ENCODE measurements at regions not wholly inside any gene's neighbourhood (a gene's known extent, or its start where the extent isn't known, plus 50 kb on each side); places are given as distances from the start of the nearest gene placed in this dataset.

DNA sequence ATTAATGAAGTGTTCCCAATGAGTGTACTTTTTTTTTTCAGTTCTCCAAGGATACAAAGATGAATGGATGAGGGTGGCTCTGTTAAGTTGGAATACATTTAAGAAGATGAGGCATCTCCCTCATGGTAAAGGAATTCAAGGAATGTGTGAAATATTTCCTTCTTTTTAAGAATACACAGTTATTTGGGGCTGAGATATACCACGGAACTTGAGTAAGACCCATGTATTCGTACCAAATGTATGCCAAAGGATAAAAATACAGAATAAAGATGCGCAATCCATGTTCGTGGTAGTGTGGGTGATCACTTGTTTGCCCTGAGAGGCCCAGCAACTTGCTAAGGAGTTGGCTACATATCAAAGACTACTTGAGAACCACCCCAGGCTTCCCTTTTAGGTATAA, 164.2 kb upstream of the TCF21 start:
- no peak for FAIRE-seq
- DNase-seq (ENCODE audit: insufficient read length, low spot score) = no peak
- TF ChIP-seq TAF1 (IDR thresholded peaks at IDR 0.05; ENCODE audit: low read depth, low read length) (no peak), POU2F2 (IDR thresholded peaks at IDR 0.05; ENCODE audit: low read depth, low read length) (no peak), POLR2AphosphoS5 (IDR thresholded peaks at IDR 0.05; ENCODE audit: low read depth, low read length) (no peak), PAX5 (IDR thresholded peaks at IDR 0.05; ENCODE audit: insufficient read depth, low read length, severe bottlenecking) (no peak), SPI1 (IDR thresholded peaks at IDR 0.05; ENCODE audit: low read depth, low read length) (no peak), POLR2A (IDR thresholded peaks at IDR 0.05; ENCODE audit: low read depth, low read length) (no peak)

DNA sequence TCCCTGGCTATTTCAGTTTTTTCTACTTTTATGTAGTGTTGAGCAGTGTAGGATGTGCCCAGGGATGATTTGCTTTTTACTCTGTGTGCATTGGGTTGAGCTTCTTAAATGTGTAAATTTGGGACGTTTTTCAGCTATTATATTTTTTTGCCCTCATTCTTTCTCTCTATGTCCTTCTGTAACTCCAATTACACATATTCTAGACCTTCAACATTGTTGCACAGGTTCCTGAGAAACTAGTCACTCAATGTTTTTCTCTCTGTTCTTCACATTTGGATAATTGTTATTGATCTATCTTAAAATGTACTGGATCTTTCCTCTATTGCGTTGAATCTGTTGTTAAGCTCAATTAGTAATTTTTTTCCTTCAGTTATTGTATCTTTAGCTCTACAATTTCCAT, 162.7 kb upstream of the TCF21 start:
- no peak for DNase-seq (ENCODE audit: insufficient read length, low spot score)
- TF ChIP-seq TAF1 (IDR thresholded peaks at IDR 0.05; ENCODE audit: low read depth, low read length) = no peak
- TF ChIP-seq POLR2AphosphoS5 (IDR thresholded peaks at IDR 0.05; ENCODE audit: low read depth, low read length) = no peak
- no peak for TF ChIP-seq POU2F2 (IDR thresholded peaks at IDR 0.05; ENCODE audit: low read depth, low read length)
- TF ChIP-seq POLR2A (IDR thresholded peaks at IDR 0.05; ENCODE audit: low read depth, low read length) = no peak
- TF ChIP-seq SPI1 (IDR thresholded peaks at IDR 0.05; ENCODE audit: low read depth, low read length) = no peak
- TF ChIP-seq PAX5 (IDR thresholded peaks at IDR 0.05; ENCODE audit: insufficient read depth, low read length, severe bottlenecking) = no peak
- no peak for FAIRE-seq

DNA sequence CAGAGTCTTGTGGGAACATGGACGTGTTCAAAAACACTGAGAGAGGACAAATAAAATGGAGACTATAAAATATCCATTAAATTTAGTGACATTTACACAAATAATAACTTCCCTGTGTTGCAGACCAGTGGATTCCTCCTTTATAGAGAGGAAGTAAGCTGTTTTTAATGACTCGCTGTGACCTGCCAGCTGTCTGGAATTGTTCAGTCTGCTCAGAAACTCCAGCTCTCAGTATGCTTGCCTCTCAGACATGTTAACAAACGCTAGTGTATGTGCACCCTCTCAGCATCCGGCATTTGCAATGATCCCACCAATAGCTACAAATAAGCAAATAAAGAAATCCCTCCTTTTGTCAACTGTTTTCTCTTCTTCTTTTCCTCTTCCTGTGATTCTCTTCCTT, 158.0 kb upstream of the TCF21 start:
- FAIRE-seq = no peak

DNA sequence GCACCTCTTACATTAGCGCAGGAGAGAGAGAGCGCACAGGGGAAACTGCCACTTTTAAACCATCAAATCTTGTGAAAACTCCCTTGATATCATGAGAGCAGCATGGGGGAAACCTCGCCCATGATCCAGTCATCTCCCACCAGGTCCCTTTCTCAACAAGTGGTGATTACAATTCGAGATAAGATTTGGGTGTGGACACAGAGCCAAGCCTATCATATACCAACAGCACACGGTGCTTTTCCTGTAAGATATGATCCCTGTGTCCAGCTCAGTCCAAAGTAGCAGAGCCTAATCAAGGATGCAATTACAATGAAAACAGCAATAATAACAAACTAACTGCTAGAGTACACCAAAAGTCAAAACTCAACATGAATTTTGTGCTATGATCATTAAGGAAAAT, 148.7 kb upstream of the TCF21 start:
- no peak for FAIRE-seq
- DNase-seq (ENCODE audit: insufficient read length, low spot score) = no peak
- no peak for TF ChIP-seq SPI1 (IDR thresholded peaks at IDR 0.05; ENCODE audit: low read depth, low read length)
- no peak for TF ChIP-seq TAF1 (IDR thresholded peaks at IDR 0.05; ENCODE audit: low read depth, low read length)
- TF ChIP-seq POLR2A (IDR thresholded peaks at IDR 0.05; ENCODE audit: low read depth, low read length) = no peak
- TF ChIP-seq POU2F2 (IDR thresholded peaks at IDR 0.05; ENCODE audit: low read depth, low read length) = no peak
- TF ChIP-seq PAX5 (IDR thresholded peaks at IDR 0.05; ENCODE audit: insufficient read depth, low read length, severe bottlenecking) = no peak
- TF ChIP-seq POLR2AphosphoS5 (IDR thresholded peaks at IDR 0.05; ENCODE audit: low read depth, low read length) = no peak

More for the DNA sequence above, 158.0 kb upstream of the TCF21 start:
- TF ChIP-seq POLR2A (IDR thresholded peaks at IDR 0.05; ENCODE audit: low read depth, low read length) (no peak), POLR2AphosphoS5 (IDR thresholded peaks at IDR 0.05; ENCODE audit: low read depth, low read length) (no peak), PAX5 (IDR thresholded peaks at IDR 0.05; ENCODE audit: insufficient read depth, low read length, severe bottlenecking) (no peak), POU2F2 (IDR thresholded peaks at IDR 0.05; ENCODE audit: low read depth, low read length) (no peak), TAF1 (IDR thresholded peaks at IDR 0.05; ENCODE audit: low read depth, low read length) (no peak), SPI1 (IDR thresholded peaks at IDR 0.05; ENCODE audit: low read depth, low read length) (no peak)
- no peak for DNase-seq (ENCODE audit: insufficient read length, low spot score)

DNA sequence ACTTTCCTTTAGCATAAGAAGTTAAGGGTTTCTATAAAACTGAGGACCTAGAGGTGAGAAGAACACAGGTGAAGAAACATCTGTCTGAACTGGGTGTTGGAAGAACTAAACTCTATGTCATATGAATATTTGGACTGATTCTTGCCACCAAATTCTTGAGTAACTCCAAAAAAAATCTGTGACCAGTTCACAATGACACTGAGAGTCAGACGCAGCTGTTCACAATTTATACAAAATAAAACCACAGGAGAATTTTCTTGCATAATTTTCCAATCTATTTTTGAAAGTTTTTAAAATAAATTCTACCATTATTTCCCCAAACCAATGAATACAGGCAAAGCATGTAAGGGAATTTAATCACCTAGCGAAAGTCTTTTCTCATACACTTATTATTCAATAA, 148.1 kb upstream of the TCF21 start:
- FAIRE-seq (no peak), DNase-seq (ENCODE audit: insufficient read length, low spot score) (no peak)
- TF ChIP-seq POU2F2 (IDR thresholded peaks at IDR 0.05; ENCODE audit: low read depth, low read length) (no peak), POLR2A (IDR thresholded peaks at IDR 0.05; ENCODE audit: low read depth, low read length) (no peak), SPI1 (IDR thresholded peaks at IDR 0.05; ENCODE audit: low read depth, low read length) (no peak), TAF1 (IDR thresholded peaks at IDR 0.05; ENCODE audit: low read depth, low read length) (no peak), POLR2AphosphoS5 (IDR thresholded peaks at IDR 0.05; ENCODE audit: low read depth, low read length) (no peak), PAX5 (IDR thresholded peaks at IDR 0.05; ENCODE audit: insufficient read depth, low read length, severe bottlenecking) (no peak)

DNA sequence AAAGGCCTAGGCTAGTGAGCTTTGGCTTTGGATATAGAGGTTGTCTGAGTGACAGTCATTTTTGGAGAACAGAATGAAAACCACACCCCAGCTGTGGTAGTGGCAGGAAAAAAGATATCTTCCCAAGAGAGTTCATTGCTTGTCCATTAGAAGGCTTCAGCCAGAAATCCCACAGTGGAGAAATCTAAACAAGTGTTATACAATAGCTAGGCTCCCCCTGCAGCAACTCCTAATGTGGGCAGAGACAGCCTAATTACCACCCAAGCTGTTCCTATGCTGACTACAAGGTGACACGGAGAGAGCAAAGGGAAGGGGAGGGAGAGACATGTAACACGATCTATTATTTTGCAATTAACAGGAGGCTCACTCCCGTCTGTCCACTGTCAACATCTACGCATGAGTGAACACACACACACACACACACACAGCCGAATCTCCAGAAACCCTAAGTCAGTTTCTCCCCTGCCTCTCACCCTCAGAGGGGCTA, 147.5 kb upstream of the TCF21 start:
- DNase-seq (ENCODE audit: insufficient read length, low spot score) (no peak), FAIRE-seq (no peak)
- TF ChIP-seq SPI1 (IDR thresholded peaks at IDR 0.05; ENCODE audit: low read depth, low read length) = no peak
- no peak for TF ChIP-seq POLR2AphosphoS5 (IDR thresholded peaks at IDR 0.05; ENCODE audit: low read depth, low read length)
- no peak for TF ChIP-seq PAX5 (IDR thresholded peaks at IDR 0.05; ENCODE audit: insufficient read depth, low read length, severe bottlenecking)
- TF ChIP-seq TAF1 (IDR thresholded peaks at IDR 0.05; ENCODE audit: low read depth, low read length) = no peak
- TF ChIP-seq POU2F2 (IDR thresholded peaks at IDR 0.05; ENCODE audit: low read depth, low read length) = no peak
- TF ChIP-seq POLR2A (IDR thresholded peaks at IDR 0.05; ENCODE audit: low read depth, low read length) = no peak

DNA sequence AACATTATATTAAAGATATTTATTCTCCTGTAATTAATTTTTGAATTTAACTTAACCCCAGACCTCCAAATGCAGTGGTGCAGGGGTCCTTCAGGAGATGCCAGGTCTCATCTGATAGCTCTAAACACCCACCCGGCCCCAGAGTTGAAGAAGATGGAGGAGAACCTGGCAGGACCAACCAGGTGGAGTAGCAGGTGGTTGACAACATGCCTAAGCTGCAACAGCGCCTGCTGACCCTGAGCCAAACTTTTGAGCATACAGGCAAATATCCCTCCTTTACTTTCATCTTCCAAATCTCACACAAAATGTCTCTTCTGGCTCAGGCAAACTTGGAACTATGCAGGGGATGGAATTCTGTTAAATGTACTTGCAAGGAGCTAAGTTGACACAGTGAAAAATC, 145.3 kb upstream of the TCF21 start:
- no peak for FAIRE-seq

DNA sequence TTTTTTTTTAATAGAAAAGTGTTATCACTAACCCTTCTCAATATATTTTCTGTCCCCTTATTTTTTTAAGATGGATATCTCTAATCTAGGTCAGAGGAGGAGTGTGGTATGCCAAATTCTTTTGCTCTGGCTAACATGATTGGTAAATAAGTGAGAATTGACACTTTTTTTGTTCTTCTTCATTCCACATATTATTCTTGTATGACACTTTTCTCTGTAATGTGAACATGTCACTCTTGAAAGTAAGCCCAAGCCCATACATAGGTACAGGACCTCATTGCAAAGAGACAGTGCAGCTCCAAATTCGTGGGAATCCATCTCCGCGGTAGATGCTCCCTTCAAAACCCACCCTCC, 142.5 kb upstream of the TCF21 start:
- no peak for DNase-seq (ENCODE audit: insufficient read length, low spot score)
- no peak for FAIRE-seq

More for the DNA sequence above, 145.3 kb upstream of the TCF21 start:
- no peak for DNase-seq (ENCODE audit: insufficient read length, low spot score)
- no peak for TF ChIP-seq TAF1 (IDR thresholded peaks at IDR 0.05; ENCODE audit: low read depth, low read length)
- no peak for TF ChIP-seq PAX5 (IDR thresholded peaks at IDR 0.05; ENCODE audit: insufficient read depth, low read length, severe bottlenecking)

DNA sequence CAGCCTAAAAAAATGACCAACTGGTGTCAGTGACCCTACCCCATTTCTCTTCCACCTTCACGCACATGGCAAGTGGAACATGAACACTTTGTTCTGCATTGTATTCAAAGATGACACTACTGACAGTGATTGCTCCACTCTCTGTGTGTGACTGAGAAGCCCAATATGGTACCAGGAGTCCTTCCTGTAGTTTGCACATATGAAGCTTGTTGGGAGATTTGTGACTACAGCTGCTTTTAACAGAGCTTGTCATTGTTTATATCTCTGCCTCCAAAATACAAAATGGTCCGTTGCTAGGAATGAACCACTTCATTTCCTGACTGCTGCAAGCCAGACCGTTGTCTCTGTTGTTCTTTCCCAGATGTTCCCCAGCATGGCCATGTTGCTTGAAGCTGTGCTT, 140.3 kb upstream of the TCF21 start:
- DNase-seq (ENCODE audit: insufficient read length, low spot score) (no peak), FAIRE-seq (no peak)
- TF ChIP-seq TAF1 (IDR thresholded peaks at IDR 0.05; ENCODE audit: low read depth, low read length) (no peak), POU2F2 (IDR thresholded peaks at IDR 0.05; ENCODE audit: low read depth, low read length) (no peak), PAX5 (IDR thresholded peaks at IDR 0.05; ENCODE audit: insufficient read depth, low read length, severe bottlenecking) (no peak), POLR2A (IDR thresholded peaks at IDR 0.05; ENCODE audit: low read depth, low read length) (no peak), SPI1 (IDR thresholded peaks at IDR 0.05; ENCODE audit: low read depth, low read length) (no peak), POLR2AphosphoS5 (IDR thresholded peaks at IDR 0.05; ENCODE audit: low read depth, low read length) (no peak)

More for the DNA sequence above, 142.5 kb upstream of the TCF21 start:
- TF ChIP-seq SPI1 (IDR thresholded peaks at IDR 0.05; ENCODE audit: low read depth, low read length) = no peak
- TF ChIP-seq POLR2AphosphoS5 (IDR thresholded peaks at IDR 0.05; ENCODE audit: low read depth, low read length) = no peak
- TF ChIP-seq POU2F2 (IDR thresholded peaks at IDR 0.05; ENCODE audit: low read depth, low read length) = no peak
- TF ChIP-seq TAF1 (IDR thresholded peaks at IDR 0.05; ENCODE audit: low read depth, low read length) = no peak
- TF ChIP-seq POLR2A (IDR thresholded peaks at IDR 0.05; ENCODE audit: low read depth, low read length) = no peak
- TF ChIP-seq PAX5 (IDR thresholded peaks at IDR 0.05; ENCODE audit: insufficient read depth, low read length, severe bottlenecking) = no peak

DNA sequence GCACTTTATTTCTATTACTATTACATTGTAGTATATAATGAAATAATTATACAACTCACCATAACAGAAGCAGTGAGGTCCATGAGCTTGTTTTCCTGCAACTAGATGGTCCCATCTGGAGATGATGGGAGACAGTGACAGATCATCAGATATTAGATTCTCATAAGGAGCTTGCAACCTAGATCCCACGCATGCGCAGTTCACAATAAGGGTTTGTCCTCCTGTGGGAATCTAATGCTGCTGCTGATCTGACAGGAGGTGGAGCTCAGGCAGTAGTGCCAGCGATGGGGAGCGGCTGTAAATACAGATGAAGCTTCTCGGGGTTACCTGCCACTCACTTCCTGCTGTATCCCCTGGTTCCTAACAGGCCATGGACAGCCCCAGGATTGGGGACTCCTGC, 139.5 kb upstream of the TCF21 start:
- DNase-seq (ENCODE audit: insufficient read length, low spot score) = no peak
- TF ChIP-seq POLR2A (IDR thresholded peaks at IDR 0.05; ENCODE audit: low read depth, low read length) (no peak), TAF1 (IDR thresholded peaks at IDR 0.05; ENCODE audit: low read depth, low read length) (no peak), POLR2AphosphoS5 (IDR thresholded peaks at IDR 0.05; ENCODE audit: low read depth, low read length) (no peak), POU2F2 (IDR thresholded peaks at IDR 0.05; ENCODE audit: low read depth, low read length) (no peak), PAX5 (IDR thresholded peaks at IDR 0.05; ENCODE audit: insufficient read depth, low read length, severe bottlenecking) (no peak), SPI1 (IDR thresholded peaks at IDR 0.05; ENCODE audit: low read depth, low read length) (no peak)
- FAIRE-seq = no peak

Data from GM12891 (cell line).